DOHH2 (cell line): ENCODE measurements at regions not wholly inside any gene's neighbourhood (a gene's known extent, or its start where the extent isn't known, plus 50 kb on each side); places are given as distances from the start of the nearest gene placed in this dataset.

ENCODE experiments used
- H3F3A ChIP-seq: fragments of 200-600 bp; sonication (generic), shearing (Covaris generic); 2 replicates; pipeline ENCODE4 v1.6.0; 2016; ENCODE audit warnings: antibody characterized with exemption, mild to moderate bottlenecking; ENCODE audit not compliant: control insufficient read depth, insufficient read depth
- H3K27ac ChIP-seq: fragments of 200-600 bp; sonication (generic); 2 replicates; pipeline ENCODE4 v1.5.1; 2014; ENCODE audit warnings: low read depth, mild to moderate bottlenecking, low read length, moderate library complexity
- H3K27me3 ChIP-seq: fragments of 200-600 bp; sonication (generic); 2 replicates; pipeline ENCODE4 v1.6.1; 2014; ENCODE audit warnings: mild to moderate bottlenecking, low read length, mixed read lengths; ENCODE audit not compliant: control insufficient read depth
- H3K36me3 ChIP-seq: fragments of 200-600 bp; sonication (generic); 2 replicates; pipeline ENCODE4 v1.6.1; 2014; ENCODE audit warnings: mild to moderate bottlenecking, low read length, moderate library complexity, mixed read lengths; ENCODE audit not compliant: control insufficient read depth
- H3K4me1 ChIP-seq: fragments of 200-600 bp; sonication (generic); 2 replicates; pipeline ENCODE4 v1.6.1; 2014; ENCODE audit warnings: mild to moderate bottlenecking, low read length, mixed read lengths; ENCODE audit not compliant: control insufficient read depth
- H3K4me2 ChIP-seq: fragments of 200-600 bp; sonication (generic); 2 replicates; pipeline ENCODE4 v1.6.0; 2014; ENCODE audit warnings: mild to moderate bottlenecking, low read length, moderate library complexity
- H3K4me3 ChIP-seq: fragments of 200-600 bp; sonication (generic); 2 replicates; pipeline ENCODE4 v1.5.1; 2014; ENCODE audit warnings: mild to moderate bottlenecking, low read length, mixed read lengths
- H3K79me2 ChIP-seq: fragments of 200-600 bp; sonication (generic); 2 replicates; pipeline ENCODE4 v1.6.1; 2014; ENCODE audit warnings: mild to moderate bottlenecking, low read length, mixed read lengths; ENCODE audit not compliant: control insufficient read depth
- H3K9me2 ChIP-seq: fragments of 200-600 bp; sonication (generic); replicated peaks from 2 replicates; pipeline ENCODE4 v1.6.1; 2014; ENCODE audit warnings: mild to moderate bottlenecking, low read length, mixed read lengths; ENCODE audit not compliant: control insufficient read depth
- H3K9me3 ChIP-seq: fragments of 200-600 bp; sonication (generic); 2 replicates; pipeline ENCODE4 v1.6.1; 2014; ENCODE audit warnings: antibody characterized with exemption, low read length, mixed read lengths; ENCODE audit not compliant: control insufficient read depth, insufficient read depth
- H4K20me1 ChIP-seq: fragments of 200-600 bp; sonication (generic); 2 replicates; pipeline ENCODE4 v1.6.0; 2014; ENCODE audit warnings: low read depth, mild to moderate bottlenecking, antibody characterized with exemption, low read length, moderate library complexity; ENCODE audit not compliant: control insufficient read depth, insufficient read depth
- CTCF ChIP-seq: fragments of 200-600 bp; sonication (generic); IDR thresholded peaks from one replicate; pipeline ENCODE4 v1.5.1; 2014; ENCODE audit warnings: antibody characterized with exemption, mild to moderate bottlenecking, low read depth, low read length; ENCODE audit not compliant: poor library complexity, severe bottlenecking
- EZH2phosphoT487 ChIP-seq: fragments of 200-600 bp; sonication (generic); IDR thresholded peaks from 2 replicates; pipeline ENCODE4 v1.6.1; 2017; ENCODE audit warnings: borderline replicate concordance, mild to moderate bottlenecking, antibody characterized with exemption, low read length, moderate library complexity, mixed read lengths

GRCh38 chr12:127293507-127294310 lies 973.3 kb upstream of the TMEM132C start:
- H3K79me2 ChIP-seq = no peaks in the 10 kb centered on the region
- no peaks in the 10 kb centered on the region for H3K4me1 ChIP-seq
- no peaks in the 10 kb centered on the region for H4K20me1 ChIP-seq
- H3K36me3 ChIP-seq = no peaks in the 10 kb centered on the region
- H3K27ac ChIP-seq = no peak overlapping the region
- H3K4me2 ChIP-seq = no peak overlapping the region
- no peaks in the 10 kb centered on the region for H3K9me3 ChIP-seq
- H3K27me3 ChIP-seq = no peaks in the 10 kb centered on the region
- no peak overlapping the region for H3K4me3 ChIP-seq
- TF ChIP-seq CTCF (peak; percentile 57), EZH2phosphoT487 (no peak)
- H3F3A ChIP-seq = no peaks in the 10 kb centered on the region
- H3K9me2 ChIP-seq = no peaks in the 10 kb centered on the region

GRCh38 chr12:127294651-127295210 lies 972.2 kb upstream of the TMEM132C start:
- no peak overlapping the region for H3K27ac ChIP-seq
- H3K79me2 ChIP-seq = no peaks in the 10 kb centered on the region
- H3K4me3 ChIP-seq = no peak overlapping the region
- no peaks in the 10 kb centered on the region for H3K9me2 ChIP-seq
- no peaks in the 10 kb centered on the region for H3K27me3 ChIP-seq
- no peaks in the 10 kb centered on the region for H4K20me1 ChIP-seq
- H3K36me3 ChIP-seq = no peaks in the 10 kb centered on the region
- H3F3A ChIP-seq = no peaks in the 10 kb centered on the region
- no peaks in the 10 kb centered on the region for H3K9me3 ChIP-seq
- TF ChIP-seq EZH2phosphoT487 (no peak), CTCF (no peak)
- no peak overlapping the region for H3K4me2 ChIP-seq
- no peaks in the 10 kb centered on the region for H3K4me1 ChIP-seq

GRCh38 chr12:127295630-127296029 lies 971.3 kb upstream of the TMEM132C start:
- H3K4me3 ChIP-seq = no peak overlapping the region
- H3K79me2 ChIP-seq = no peaks in the 10 kb centered on the region
- H3K4me2 ChIP-seq = no peak overlapping the region
- H3K27me3 ChIP-seq = no peaks in the 10 kb centered on the region
- H3K9me2 ChIP-seq = no peaks in the 10 kb centered on the region
- no peaks in the 10 kb centered on the region for H3K9me3 ChIP-seq
- no peaks in the 10 kb centered on the region for H4K20me1 ChIP-seq
- no peaks in the 10 kb centered on the region for H3K36me3 ChIP-seq
- TF ChIP-seq EZH2phosphoT487 (no peak), CTCF (no peak)
- H3F3A ChIP-seq = no peaks in the 10 kb centered on the region
- H3K27ac ChIP-seq = no peak overlapping the region
- no peaks in the 10 kb centered on the region for H3K4me1 ChIP-seq
